Myocyte (in vitro differentiated cells): ENCODE measurements at regions not wholly inside any gene's neighbourhood (a gene's known extent, or its start where the extent isn't known, plus 50 kb on each side); places are given as distances from the start of the nearest gene placed in this dataset.
"Not testable (repeated sequence)": the region's sequence is repeated elsewhere in the genome, so short reads cannot be mapped to it uniquely, and the experiment has no call there.

Experiments used
- DNase-seq: peaks from one replicate; pipeline ENCODE4 v3.0.0-alpha.2; 2012; ENCODE audit warnings: low read depth

DNA sequence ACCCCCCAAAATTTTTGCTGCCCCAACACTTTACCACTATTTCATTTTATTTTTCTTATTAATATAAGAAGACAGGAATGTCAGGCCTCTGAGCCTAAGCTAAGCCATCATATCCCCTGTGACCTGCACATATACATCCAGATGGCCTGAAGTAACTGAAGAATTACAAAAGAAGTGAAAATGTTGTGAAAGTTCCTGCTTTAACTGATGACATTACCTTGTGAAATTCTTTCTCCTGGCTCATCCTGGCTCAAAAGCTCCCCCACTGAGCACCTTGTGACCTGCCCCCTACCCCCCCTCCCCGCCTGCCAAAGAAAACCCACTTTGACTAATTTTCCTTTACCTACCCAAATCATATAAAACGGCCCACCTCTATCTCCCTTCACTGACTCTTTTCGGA, 200.3 kb upstream of the FKBP1C start:
- not testable (repeated sequence) for DNase-seq

- DNase-seq, result no peak
Measured at GRCh38 chr6:63014290-63014689, 197.0 kb upstream of the FKBP1C start.

- no peak for DNase-seq
Measured at GRCh38 chr6:63022631-63023030, 188.6 kb upstream of the FKBP1C start.

- DNase-seq, result no peak
Measured at GRCh38 chr6:63023726-63024125, 187.5 kb upstream of the FKBP1C start.

DNA sequence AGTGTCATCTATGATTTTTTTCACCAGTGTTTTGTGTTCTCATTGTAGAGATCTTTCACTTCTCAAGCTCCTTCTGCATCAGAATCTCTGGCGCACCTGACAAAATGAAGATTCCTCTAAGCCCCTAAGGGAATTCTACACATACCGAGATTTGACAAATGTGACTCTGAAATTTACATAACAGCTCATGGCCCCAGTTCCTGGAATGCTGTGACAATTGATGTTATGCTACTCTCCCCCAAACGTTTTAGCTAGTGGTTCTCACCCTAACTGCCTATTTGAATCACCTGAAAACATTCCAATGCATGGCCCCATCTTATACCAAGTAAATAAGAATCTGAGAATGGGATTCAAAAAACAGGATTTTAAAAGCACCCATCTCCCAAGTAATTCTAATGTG, 162.1 kb upstream of the FKBP1C start:
- no peak for DNase-seq

DNA sequence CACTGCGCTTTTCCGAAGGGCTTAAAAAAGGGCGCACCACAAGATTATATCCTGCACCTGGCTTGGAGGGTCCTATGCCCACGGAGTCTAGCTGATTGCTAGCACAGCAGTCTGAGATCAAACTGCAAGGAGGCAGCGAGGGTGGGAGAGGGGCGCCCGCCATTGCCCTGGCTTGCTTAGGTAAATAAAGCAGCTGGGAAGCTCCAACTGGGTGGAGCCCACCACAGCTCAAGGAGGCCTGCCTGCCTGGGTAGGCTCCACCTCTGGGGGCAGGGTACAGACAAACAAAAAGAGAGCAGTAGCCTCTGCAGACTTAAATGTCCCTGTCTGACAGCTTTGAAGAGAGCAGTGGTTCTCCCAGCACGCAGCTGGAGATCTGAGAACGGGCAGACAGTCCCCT, 158.1 kb upstream of the FKBP1C start:
- not testable (repeated sequence) for DNase-seq

- DNase-seq, result no peak
Measured at GRCh38 chr6:63058601-63059000, 152.7 kb upstream of the FKBP1C start.

- DNase-seq, result no peak
Measured at GRCh38 chr6:63063631-63064271, 147.5 kb upstream of the FKBP1C start.

DNA sequence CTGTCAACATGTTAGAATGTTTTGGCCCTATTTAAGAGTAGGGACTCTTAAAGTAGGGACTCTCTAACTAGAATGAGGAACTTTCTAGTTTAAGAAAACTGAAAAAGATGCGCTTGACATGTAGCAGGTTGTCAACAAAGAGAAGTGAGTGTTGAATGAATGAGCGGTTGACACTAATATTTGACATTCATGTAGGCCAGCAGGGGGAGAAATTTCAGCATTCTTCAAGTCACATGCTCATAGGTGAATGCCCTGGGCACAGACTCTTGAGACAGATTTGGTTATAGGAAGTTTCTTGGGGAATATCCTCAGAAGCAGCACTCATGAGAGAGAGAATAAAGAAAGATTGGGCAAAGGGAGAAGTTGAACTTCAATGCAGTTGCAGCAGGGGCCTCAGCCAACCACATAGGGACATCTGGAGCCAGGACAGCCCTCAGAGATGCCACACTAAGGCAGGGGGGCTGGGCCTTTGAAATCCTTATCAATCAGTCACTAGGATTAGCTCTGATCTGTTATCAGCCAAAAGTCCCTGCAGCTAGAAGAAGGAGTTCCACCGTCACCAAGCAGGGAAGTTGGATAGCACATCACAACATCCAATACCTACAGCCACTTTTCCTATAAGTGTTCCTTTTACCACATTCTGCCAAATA, 145.1 kb upstream of the FKBP1C start:
- no peak for DNase-seq

GRCh38 chr6:63094947-63095346, 116.3 kb upstream of the FKBP1C start:
- no peak for DNase-seq

DNA sequence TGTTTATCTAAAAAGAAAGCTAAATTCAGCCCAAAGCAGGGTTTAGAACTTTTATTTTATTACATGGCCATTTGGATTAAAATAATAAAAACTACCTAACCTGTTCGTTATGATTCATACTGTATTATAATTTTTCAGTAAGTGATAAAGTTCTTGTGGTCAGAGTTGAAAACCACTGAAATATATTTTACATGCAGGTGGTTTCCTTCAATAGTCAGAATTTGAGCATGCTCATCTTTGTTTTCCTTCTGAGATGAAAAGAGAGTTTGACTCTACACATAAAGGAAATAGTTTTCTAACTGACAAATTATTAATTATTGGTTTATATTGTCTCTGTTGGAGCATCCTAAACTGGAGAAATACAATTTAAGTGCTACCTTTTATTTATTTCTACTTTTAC, 114.0 kb upstream of the FKBP1C start:
- DNase-seq, result no peak

GRCh38 chr6:63098789-63099188, 112.5 kb upstream of the FKBP1C start:
- DNase-seq, result no peak

- DNase-seq, result no peak
Measured at GRCh38 chr6:63099772-63100459, 111.4 kb upstream of the FKBP1C start.

DNA sequence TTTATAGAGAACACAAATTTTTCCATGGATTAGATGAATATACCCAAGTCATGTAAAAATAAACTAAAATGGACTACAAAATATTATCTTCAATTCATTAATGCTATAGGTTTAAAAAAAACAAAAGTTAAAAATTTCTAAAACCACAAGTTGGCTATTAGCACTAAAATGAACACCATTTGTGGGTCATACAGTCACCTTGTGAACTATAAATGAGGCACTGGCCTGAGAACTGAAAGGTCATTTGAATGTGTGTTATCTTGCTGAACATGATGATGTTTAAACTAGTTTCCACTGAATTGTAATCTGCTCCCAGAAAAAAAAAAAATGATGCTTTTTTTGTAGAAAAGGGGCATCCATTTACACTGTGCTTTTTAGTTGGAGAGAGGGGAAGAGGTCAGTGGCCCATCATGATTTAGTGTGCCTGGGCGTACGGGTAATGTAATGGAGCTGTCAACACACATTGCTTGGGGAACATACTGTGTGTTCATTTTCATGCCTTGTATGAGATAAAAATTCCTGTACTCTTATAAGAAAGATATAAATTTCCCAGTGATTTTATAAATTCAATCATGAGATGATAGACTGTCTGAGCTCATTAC, 96.6 kb upstream of the FKBP1C start:
- no peak for DNase-seq

DNA sequence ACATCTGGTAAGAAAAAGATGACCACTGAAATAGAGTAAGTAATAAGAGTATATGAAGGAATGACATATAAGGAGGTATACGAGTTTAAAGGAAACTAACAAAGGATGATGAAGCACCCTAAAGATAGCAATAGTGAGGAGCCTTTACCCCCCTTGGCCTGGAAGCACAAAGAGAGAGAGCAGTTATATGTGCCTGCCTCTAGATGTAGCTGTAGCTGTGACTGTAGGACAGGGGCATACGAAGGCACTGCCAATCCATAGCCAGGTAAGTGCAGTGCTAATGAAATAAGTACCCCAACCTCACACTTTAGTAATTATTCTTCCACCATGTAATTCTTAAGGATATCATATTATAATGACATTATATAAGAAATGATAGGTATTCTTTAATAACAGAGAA, 90.1 kb upstream of the FKBP1C start:
- no peak for DNase-seq

GRCh38 chr6:63140114-63140513, 71.2 kb upstream of the FKBP1C start:
- DNase-seq, result no peak

DNA sequence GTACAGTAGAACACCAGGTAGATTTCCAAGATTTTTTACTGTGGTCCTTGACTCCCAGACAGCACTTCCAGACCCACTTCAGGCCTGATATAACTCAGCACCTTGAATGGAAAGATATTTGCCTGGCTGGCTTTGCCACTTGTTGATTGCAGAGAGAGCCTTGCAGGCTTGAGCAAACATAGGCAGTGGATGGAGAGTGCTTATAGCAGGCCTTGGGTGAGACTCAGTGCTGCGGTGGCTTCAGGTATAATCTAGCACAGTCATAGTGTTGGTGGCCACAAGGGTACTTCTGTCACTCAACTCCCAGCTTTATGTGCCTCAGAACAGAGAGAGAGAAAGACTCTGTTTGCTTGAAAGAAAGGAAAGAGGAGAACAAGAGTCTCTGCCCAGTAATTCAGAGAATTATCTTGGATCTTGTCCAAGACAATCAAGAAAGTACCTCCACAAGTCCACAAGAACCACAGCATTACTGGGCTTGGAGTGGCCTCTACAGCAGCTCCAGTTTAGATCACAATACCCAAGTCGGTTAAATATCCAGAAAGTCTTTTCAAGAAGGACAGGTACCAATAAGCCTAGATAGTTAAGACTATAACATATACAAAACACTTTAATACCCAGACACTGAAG, 70.5 kb upstream of the FKBP1C start:
- no peak for DNase-seq

- DNase-seq, result no peak
Measured at GRCh38 chr6:63149730-63150129, 61.5 kb upstream of the FKBP1C start.

- no peak for DNase-seq
Measured at GRCh38 chr6:63154535-63154934, 56.7 kb upstream of the FKBP1C start.
